Ishikawa (cell line): ENCODE measurements at regions not wholly inside any gene's neighbourhood (a gene's known extent, or its start where the extent isn't known, plus 50 kb on each side); places are given as distances from the start of the nearest gene placed in this dataset.

Experiments used
- CEBPB ChIP-seq: IDR thresholded peaks from 2 replicates; pipeline ENCODE4 v1.6.1; 2012
- CREB1 ChIP-seq: IDR thresholded peaks from 2 replicates; pipeline ENCODE4 v1.6.1; 2012; ENCODE audit warnings: low read depth
- EGR1 ChIP-seq: IDR thresholded peaks from 2 replicates; pipeline ENCODE4 v1.6.1; 2012
- EP300 ChIP-seq: IDR thresholded peaks from 2 replicates; pipeline ENCODE4 v1.6.1; 2012; ENCODE audit warnings: borderline replicate concordance
- MAX ChIP-seq: IDR thresholded peaks from 2 replicates; pipeline ENCODE4 v1.6.1; 2012
- NFIC ChIP-seq: IDR thresholded peaks from 2 replicates; pipeline ENCODE4 v1.6.1; 2012
- RAD21 ChIP-seq: IDR thresholded peaks from 2 replicates; pipeline ENCODE4 v1.6.1; 2012; ENCODE audit warnings: low read depth
- REST ChIP-seq: IDR thresholded peaks from 2 replicates; pipeline ENCODE4 v1.6.1; 2012; ENCODE audit warnings: low read depth, mild to moderate bottlenecking
- TAF1 ChIP-seq: IDR thresholded peaks from 2 replicates; pipeline ENCODE4 v1.6.1; 2012; ENCODE audit warnings: low read depth, mild to moderate bottlenecking
- TCF12 ChIP-seq: IDR thresholded peaks from 2 replicates; pipeline ENCODE4 v1.6.1; 2012; ENCODE audit warnings: low read depth
- TEAD4 ChIP-seq: IDR thresholded peaks from 2 replicates; pipeline ENCODE4 v1.6.1; 2012
- USF1 ChIP-seq: IDR thresholded peaks from 2 replicates; pipeline ENCODE4 v1.6.1; 2012
- YY1 ChIP-seq: IDR thresholded peaks from 2 replicates; pipeline ENCODE4 v1.6.1; 2012; ENCODE audit warnings: low read depth
- ZBTB7A ChIP-seq: IDR thresholded peaks from 2 replicates; pipeline ENCODE4 v1.6.1; 2012; ENCODE audit warnings: low read depth

GRCh38 chr11:15873501-15873900, 482.8 kb downstream of the SOX6 start:
- TF ChIP-seq REST, result no peak
- no peak for TF ChIP-seq TAF1
- no peak for TF ChIP-seq EP300
- no peak for TF ChIP-seq CEBPB
- no peak for TF ChIP-seq TEAD4
- no peak for TF ChIP-seq CREB1
- no peak for TF ChIP-seq YY1
- no peak for TF ChIP-seq ZBTB7A
- no peak for TF ChIP-seq MAX
- TF ChIP-seq TCF12, result no peak
- TF ChIP-seq RAD21, result no peak
- no peak for TF ChIP-seq USF1
- TF ChIP-seq EGR1, result no peak
- no peak for TF ChIP-seq NFIC
